IMR-90 (cell line): ENCODE measurements at regions not wholly inside any gene's neighbourhood (a gene's known extent, or its start where the extent isn't known, plus 50 kb on each side); places are given as distances from the start of the nearest gene placed in this dataset.

ENCODE experiments used
- ATAC-seq: fragments of 200-7000 bp; cut with Tn5 transposase; 2 replicates; pipeline ENCODE4 v1.9.1; 2020; ENCODE audit warnings: low read depth, mild to moderate bottlenecking, moderate library complexity
- BruUV-seq: library from RNA; stranded (reverse); fragments of 400-500 nt; replicated peaks from 2 replicates; lab custom pipeline; 2021; lab: Mats Ljungman, UMichigan
- CTCF ChIA-PET: fragments of 300-600 bp; formaldehyde crosslinking; extraction: SDS; loops from one replicate; lab custom pipeline; 2021; ENCODE audit warnings: antibody characterized with exemption; lab: Yijun Ruan, JAX
- POLR2A ChIA-PET: fragments of 300-600 bp; sonication (Branson Sonifier 250); formaldehyde crosslinking; loops from one replicate; lab custom pipeline; 2022; ENCODE audit warnings: antibody characterized with exemption; ENCODE audit not compliant: unreplicated experiment; lab: Charles Lee
- DNase-seq: peaks from one replicate; pipeline ENCODE4 v3.0.0; 2013
- H2AFZ ChIP-seq: replicated peaks from 2 replicates; pipeline ENCODE3; 2013; ENCODE audit warnings: low read length, mild to moderate bottlenecking; ENCODE audit not compliant: poor library complexity
- H2AK5ac ChIP-seq: 2 replicates; pipeline ENCODE4 v1.6.1; 2013; ENCODE audit warnings: low read depth, low read length, inconsistent platforms
- H2AK9ac ChIP-seq: replicated peaks from 2 replicates; pipeline ENCODE3; 2013; ENCODE audit warnings: mild to moderate bottlenecking, low read depth, low read length, moderate library complexity; ENCODE audit not compliant: poor library complexity
- H2BK120ac ChIP-seq: 2 replicates; pipeline ENCODE4 v1.6.1; 2013; ENCODE audit warnings: low read depth, low read length, inconsistent platforms
- H2BK15ac ChIP-seq: 3 replicates; pipeline ENCODE4 v1.6.1; 2013; ENCODE audit warnings: low read depth, low read length, inconsistent platforms
- H2BK20ac ChIP-seq: 2 replicates; pipeline ENCODE4 v1.6.1; 2013; ENCODE audit warnings: low read depth, mild to moderate bottlenecking, inconsistent platforms, low read length, moderate library complexity
- H2BK5ac ChIP-seq: 2 replicates; pipeline ENCODE4 v1.6.1; 2013; ENCODE audit warnings: mild to moderate bottlenecking, low read depth, low read length, inconsistent platforms; ENCODE audit not compliant: poor library complexity, severe bottlenecking
- H3K14ac ChIP-seq: replicated peaks from 2 replicates; pipeline ENCODE4 v1.6.1; 2013; ENCODE audit warnings: low read depth, low read length, inconsistent platforms
- H3K18ac ChIP-seq: 2 replicates; pipeline ENCODE4 v1.6.1; 2013; ENCODE audit warnings: low read depth, low read length, control low read depth
- H3K23ac ChIP-seq: 2 replicates; pipeline ENCODE4 v1.6.1; 2013; ENCODE audit warnings: low read depth, low read length, inconsistent platforms
- H3K27ac ChIP-seq: 2 replicates; pipeline ENCODE4 v1.5.1; 2013; ENCODE audit warnings: mild to moderate bottlenecking, control low read depth, low read length; ENCODE audit not compliant: insufficient read depth
- H3K27me3 ChIP-seq: 2 replicates; pipeline ENCODE4 v1.6.1; 2013; ENCODE audit warnings: low read length; ENCODE audit not compliant: control insufficient read depth, insufficient read depth
- H3K36me3 ChIP-seq: 2 replicates; pipeline ENCODE4 v1.6.1; 2013; ENCODE audit warnings: low read length, mixed read lengths; ENCODE audit not compliant: control insufficient read depth, insufficient read depth
- H3K4ac ChIP-seq: 2 replicates; pipeline ENCODE4 v1.6.1; 2013; ENCODE audit warnings: low read depth, low read length, inconsistent platforms
- H3K4me1 ChIP-seq: 2 replicates; pipeline ENCODE4 v1.6.1; 2013; ENCODE audit warnings: low read length, mixed read lengths; ENCODE audit not compliant: control insufficient read depth, insufficient read depth
- H3K4me2 ChIP-seq: 2 replicates; pipeline ENCODE4 v1.6.1; 2013; ENCODE audit warnings: low read depth, mild to moderate bottlenecking, control low read depth, low read length, moderate library complexity
- H3K4me3 ChIP-seq: 2 replicates; pipeline ENCODE4 v1.5.1; 2013; ENCODE audit warnings: low read depth, mild to moderate bottlenecking, control low read depth, low read length, moderate library complexity; ENCODE audit not compliant: insufficient read depth
- H3K56ac ChIP-seq: 2 replicates; pipeline ENCODE4 v1.6.1; 2013; ENCODE audit warnings: low read length, inconsistent platforms; ENCODE audit not compliant: insufficient read depth; ENCODE audit errors: extremely low read depth
- H3K79me1 ChIP-seq, 2 experiments: 2 replicates each; pipeline ENCODE4 v1.6.1; 2013; ENCODE audit warnings: low read length in 2 of 2, inconsistent platforms in 1 of 2, low read depth in 1 of 2
- H3K9ac ChIP-seq: 2 replicates; pipeline ENCODE4 v1.6.1; 2013; ENCODE audit warnings: low read depth, low read length, control low read depth
- H3K9me1 ChIP-seq: 2 replicates; pipeline ENCODE4 v1.6.1; 2013; ENCODE audit warnings: low read length, inconsistent platforms; ENCODE audit not compliant: insufficient read depth
- H3K9me3 ChIP-seq: 2 replicates; pipeline ENCODE4 v1.6.1; 2013; ENCODE audit warnings: low read length; ENCODE audit not compliant: control insufficient read depth, insufficient read depth
- H4K20me1 ChIP-seq: 2 replicates; pipeline ENCODE4 v1.6.1; 2013; ENCODE audit warnings: low read length, inconsistent platforms; ENCODE audit not compliant: insufficient read depth
- H4K5ac ChIP-seq: 2 replicates; pipeline ENCODE4 v1.6.1; 2013; ENCODE audit warnings: mild to moderate bottlenecking, low read depth, low read length, control low read depth
- H4K8ac ChIP-seq, 2 experiments: 2 replicates each; pipeline ENCODE4 v1.6.1; 2013; ENCODE audit warnings: low read depth in 2 of 2, low read length in 2 of 2, control low read depth in 1 of 2, inconsistent platforms in 1 of 2
- H4K91ac ChIP-seq: 2 replicates; pipeline ENCODE4 v1.6.1; 2013; ENCODE audit warnings: low read depth, low read length, inconsistent platforms; ENCODE audit not compliant: insufficient read depth
- BHLHE40 ChIP-seq: fragments of 150-350 bp; IDR thresholded peaks from 2 replicates; pipeline ENCODE4 v1.6.1; 2016; ENCODE audit warnings: mild to moderate bottlenecking, low read depth, low read length
- CEBPB ChIP-seq: IDR thresholded peaks from 2 replicates; pipeline ENCODE4 v1.6.1; 2012; ENCODE audit warnings: low read depth, low read length, improper control_type of control experiment
- CHD1 ChIP-seq: IDR thresholded peaks from 2 replicates; pipeline ENCODE4 v1.6.1; 2012; ENCODE audit warnings: low read depth, low read length, improper control_type of control experiment
- ELK1 ChIP-seq: fragments of 150-350 bp; IDR thresholded peaks from 2 replicates; pipeline ENCODE4 v1.6.1; 2016; ENCODE audit warnings: low read depth, mild to moderate bottlenecking, low read length, moderate library complexity, borderline replicate concordance
- FOS ChIP-seq: fragments of 150-350 bp; IDR thresholded peaks from 2 replicates; pipeline ENCODE4 v1.6.1; 2016; ENCODE audit warnings: low read depth, low read length
- MAFK ChIP-seq: IDR thresholded peaks from 2 replicates; pipeline ENCODE4 v1.6.1; 2012; ENCODE audit warnings: low read depth, low read length, improper control_type of control experiment
- MAZ ChIP-seq: IDR thresholded peaks from 2 replicates; pipeline ENCODE4 v1.6.1; 2012; ENCODE audit warnings: low read depth, mild to moderate bottlenecking, low read length, improper control_type of control experiment, moderate library complexity, borderline replicate concordance
- MXI1 ChIP-seq: IDR thresholded peaks from 2 replicates; pipeline ENCODE4 v1.6.1; 2012; ENCODE audit warnings: low read depth, mild to moderate bottlenecking, low read length, moderate library complexity, borderline replicate concordance
- NFE2L2 ChIP-seq: fragments of 150-350 bp; IDR thresholded peaks from 2 replicates; pipeline ENCODE4 v1.6.1; 2016; ENCODE audit warnings: low read depth, mild to moderate bottlenecking, low read length
- POLR2A ChIP-seq: IDR thresholded peaks from 2 replicates; pipeline ENCODE4 v1.6.1; 2012; ENCODE audit warnings: mild to moderate bottlenecking, low read depth, low read length
- RAD21 ChIP-seq: IDR thresholded peaks from 2 replicates; pipeline ENCODE4 v1.6.1; 2012; ENCODE audit warnings: low read length, improper control_type of control experiment
- RCOR1 ChIP-seq: IDR thresholded peaks from 2 replicates; pipeline ENCODE4 v1.6.1; 2012; ENCODE audit warnings: mild to moderate bottlenecking, low read length, improper control_type of control experiment; ENCODE audit not compliant: insufficient replicate concordance
- RFX5 ChIP-seq: IDR thresholded peaks from 2 replicates; pipeline ENCODE4 v1.8.0; 2012; ENCODE audit warnings: low read depth, mild to moderate bottlenecking, low read length, moderate library complexity
- SMC3 ChIP-seq: fragments of 150-350 bp; IDR thresholded peaks from 2 replicates; pipeline ENCODE4 v1.6.1; 2016; ENCODE audit warnings: low read depth, mild to moderate bottlenecking, antibody characterized with exemption, low read length, moderate library complexity
- WGBS, 2 experiments: methylation state at CpG; one replicate each; pipeline versions ENCODE4 v1.1.5 to v1.1.7; 2013; ENCODE audit warnings: missing lambda C conversion rate in 2 of 2; ENCODE audit not compliant: insufficient read length in 1 of 2; ENCODE audit errors: extremely low coverage in 2 of 2; 5-methylcytosine and 5-hydroxymethylcytosine counted together
- dilution Hi-C: fragments of 300-500 bp; cut with HindIII; formaldehyde crosslinking; loops from one replicate; pipeline ENCODE4 v1.14.3; 2018; ENCODE audit warnings: low sequenced_read_pairs; ENCODE audit not compliant: unreplicated experiment
- in situ Hi-C: fragments of 300-500 bp; cut with MboI; formaldehyde crosslinking; loops from 3 replicates; pipeline ENCODE4 v1.14.3; 2019; ENCODE audit warnings: low sequenced_read_pairs, inconsistent platforms, mixed read lengths
- intact Hi-C: fragments of 100-400 bp; cut with micrococcal nuclease; formaldehyde crosslinking; loops from 2 replicates; pipeline ENCODE4 v1.10.0; 2022
- TF ChIP-seq, protein P1 (sequence below): fragments of 150-350 bp; IDR thresholded peaks from 2 replicates; pipeline ENCODE4 v1.6.1; 2017; ENCODE audit warnings: mild to moderate bottlenecking, antibody characterized with exemption, low read length, low read depth
- TF ChIP-seq, protein P2 (sequence below): conservative IDR thresholded peaks from 2 replicates; pipeline ENCODE4 v1.5.1; 2012; ENCODE audit warnings: mild to moderate bottlenecking, low read depth, low read length, improper control_type of control experiment

GRCh38 chr6:97461218-97461617, 178.2 kb upstream of the MMS22L start:
- BruUV-seq, result no TSS peak
- H2BK20ac ChIP-seq, result no peak overlapping the region
- no peak overlapping the region for H3K4me3 ChIP-seq
- H3K4ac ChIP-seq, result no peak overlapping the region
- POLR2A ChIA-PET, result no interaction called here
- H2AFZ ChIP-seq, result no peak overlapping the region
- no peak overlapping the region for H3K9ac ChIP-seq
- H2BK120ac ChIP-seq, result no peak overlapping the region
- no peak for TF ChIP-seq ELK1
- no peak for TF ChIP-seq MAFK
- TF ChIP-seq RCOR1, result no peak
- no peak for TF ChIP-seq MXI1
- TF ChIP-seq MAZ, result no peak
- TF ChIP-seq CHD1, result no peak
- TF ChIP-seq, protein P1, sequence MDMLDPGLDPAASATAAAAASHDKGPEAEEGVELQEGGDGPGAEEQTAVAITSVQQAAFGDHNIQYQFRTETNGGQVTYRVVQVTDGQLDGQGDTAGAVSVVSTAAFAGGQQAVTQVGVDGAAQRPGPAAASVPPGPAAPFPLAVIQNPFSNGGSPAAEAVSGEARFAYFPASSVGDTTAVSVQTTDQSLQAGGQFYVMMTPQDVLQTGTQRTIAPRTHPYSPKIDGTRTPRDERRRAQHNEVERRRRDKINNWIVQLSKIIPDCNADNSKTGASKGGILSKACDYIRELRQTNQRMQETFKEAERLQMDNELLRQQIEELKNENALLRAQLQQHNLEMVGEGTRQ, result no peak
- no peak for TF ChIP-seq RAD21
- TF ChIP-seq BHLHE40, result no peak
- TF ChIP-seq POLR2A, result no peak
- TF ChIP-seq, protein P2, sequence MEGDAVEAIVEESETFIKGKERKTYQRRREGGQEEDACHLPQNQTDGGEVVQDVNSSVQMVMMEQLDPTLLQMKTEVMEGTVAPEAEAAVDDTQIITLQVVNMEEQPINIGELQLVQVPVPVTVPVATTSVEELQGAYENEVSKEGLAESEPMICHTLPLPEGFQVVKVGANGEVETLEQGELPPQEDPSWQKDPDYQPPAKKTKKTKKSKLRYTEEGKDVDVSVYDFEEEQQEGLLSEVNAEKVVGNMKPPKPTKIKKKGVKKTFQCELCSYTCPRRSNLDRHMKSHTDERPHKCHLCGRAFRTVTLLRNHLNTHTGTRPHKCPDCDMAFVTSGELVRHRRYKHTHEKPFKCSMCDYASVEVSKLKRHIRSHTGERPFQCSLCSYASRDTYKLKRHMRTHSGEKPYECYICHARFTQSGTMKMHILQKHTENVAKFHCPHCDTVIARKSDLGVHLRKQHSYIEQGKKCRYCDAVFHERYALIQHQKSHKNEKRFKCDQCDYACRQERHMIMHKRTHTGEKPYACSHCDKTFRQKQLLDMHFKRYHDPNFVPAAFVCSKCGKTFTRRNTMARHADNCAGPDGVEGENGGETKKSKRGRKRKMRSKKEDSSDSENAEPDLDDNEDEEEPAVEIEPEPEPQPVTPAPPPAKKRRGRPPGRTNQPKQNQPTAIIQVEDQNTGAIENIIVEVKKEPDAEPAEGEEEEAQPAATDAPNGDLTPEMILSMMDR, result no peak
- no peak for TF ChIP-seq SMC3
- no peak for TF ChIP-seq CEBPB
- TF ChIP-seq RFX5, result no peak
- no peak for TF ChIP-seq NFE2L2
- no peak for TF ChIP-seq FOS
- H2BK5ac ChIP-seq, result no peak overlapping the region
- no peaks in the 10 kb centered on the region for H3K4me1 ChIP-seq
- H3K9me3 ChIP-seq, result no peaks in the 10 kb centered on the region
- in situ Hi-C loops, result no loop called here
- no CpG with 5 or more reads among the region's 3 CpGs for WGBS, 2 experiments
- no peak overlapping the region for H4K8ac ChIP-seq
- intact Hi-C loops, result no loop called here
- H4K20me1 ChIP-seq, result no peaks in the 10 kb centered on the region
- no peak overlapping the region for H3K27ac ChIP-seq
- no peak overlapping the region for H2AK5ac ChIP-seq
- no peak overlapping the region for H2AK9ac ChIP-seq
- no peaks in the 10 kb centered on the region for H3K36me3 ChIP-seq
- dilution Hi-C loops, result no loop called here
- no peak overlapping the region for H2BK15ac ChIP-seq
- no peaks in the 10 kb centered on the region for H3K9me1 ChIP-seq
- ATAC-seq (no peak), DNase-seq (no peak)
- no peak overlapping the region for H3K23ac ChIP-seq
- H3K79me1 ChIP-seq, result no peaks in the 10 kb centered on the region
- H3K4me2 ChIP-seq, result no peak overlapping the region
- no peak overlapping the region for H4K91ac ChIP-seq
- no peak overlapping the region for H3K14ac ChIP-seq
- H3K27me3 ChIP-seq, result no peaks in the 10 kb centered on the region
- no peak overlapping the region for H3K56ac ChIP-seq
- no peak overlapping the region for H3K18ac ChIP-seq
- no peak overlapping the region for H4K5ac ChIP-seq
- CTCF ChIA-PET, result no interaction called here
